Activated T-cell treated with anti-CD3 and anti-CD28 coated beads for 24 hours (primary cell): ENCODE measurements at regions not wholly inside any gene's neighbourhood (a gene's known extent, or its start where the extent isn't known, plus 50 kb on each side); places are given as distances from the start of the nearest gene placed in this dataset.

ENCODE experiments used
- DNase-seq: peaks from one replicate; pipeline ENCODE4 v3.0.0-alpha.2; 2020; ENCODE audit warnings: low read depth

DNA sequence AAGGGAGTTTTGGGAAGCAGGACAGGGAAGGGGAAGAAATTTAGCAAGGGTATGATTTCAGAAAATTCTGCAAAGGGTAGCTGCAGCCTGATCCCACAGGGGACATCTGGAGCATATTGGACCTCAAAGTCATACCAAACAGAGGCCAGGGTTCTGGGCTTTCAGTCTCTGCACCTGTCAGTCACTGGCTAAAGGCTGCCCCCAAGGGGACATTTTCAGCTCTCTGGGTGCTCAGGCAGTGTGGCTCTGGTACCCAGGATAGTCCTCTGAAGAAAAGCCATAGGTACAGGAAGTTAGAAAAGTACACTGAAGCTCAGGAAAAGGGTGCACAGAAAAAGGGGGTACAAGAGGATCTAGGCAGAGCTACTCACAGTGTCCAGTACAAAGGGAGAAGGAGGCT is 149.2 kb downstream of the INSIG2 start:
- DNase-seq: no peak

DNA sequence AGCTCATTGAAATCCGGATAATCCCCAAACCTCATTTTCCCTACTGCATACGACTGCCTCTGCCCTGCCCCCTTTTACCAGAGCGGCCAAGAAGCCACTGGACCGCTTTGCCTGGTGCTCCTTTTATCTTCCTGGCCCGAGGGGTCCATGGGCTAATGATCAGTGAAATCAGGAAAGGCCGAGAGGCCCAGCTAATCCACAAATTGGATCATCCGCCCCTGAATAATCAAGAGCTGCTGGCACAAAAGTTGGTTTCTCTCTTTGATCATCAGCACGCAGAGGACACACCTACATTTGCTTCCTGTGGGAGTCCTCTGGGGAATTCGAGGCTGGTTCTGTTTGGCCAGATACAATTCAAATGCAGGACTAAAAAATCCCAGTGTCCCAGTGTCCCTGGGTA is 144.5 kb downstream of the INSIG2 start:
- no peak for DNase-seq

DNA sequence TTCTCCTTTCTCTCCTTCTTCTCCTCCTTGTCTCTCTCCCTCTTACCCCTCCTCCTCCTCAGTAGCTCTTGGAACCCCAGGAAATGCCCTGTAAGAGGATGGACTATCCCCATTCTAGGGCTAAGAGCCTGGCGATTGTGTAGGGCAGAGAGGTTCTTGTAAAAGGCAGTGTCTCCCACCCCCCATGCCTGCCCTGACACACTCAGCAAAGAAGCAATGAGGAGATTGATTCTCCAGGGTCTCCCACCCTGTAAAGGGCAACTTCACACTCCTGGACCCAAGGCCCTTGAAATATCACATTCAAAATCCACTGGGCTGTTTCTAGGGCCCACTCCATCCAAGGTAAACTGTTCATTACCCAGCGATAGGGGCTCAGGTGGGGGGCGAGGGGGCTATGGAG is 144.1 kb downstream of the INSIG2 start:
- no peak for DNase-seq

DNA sequence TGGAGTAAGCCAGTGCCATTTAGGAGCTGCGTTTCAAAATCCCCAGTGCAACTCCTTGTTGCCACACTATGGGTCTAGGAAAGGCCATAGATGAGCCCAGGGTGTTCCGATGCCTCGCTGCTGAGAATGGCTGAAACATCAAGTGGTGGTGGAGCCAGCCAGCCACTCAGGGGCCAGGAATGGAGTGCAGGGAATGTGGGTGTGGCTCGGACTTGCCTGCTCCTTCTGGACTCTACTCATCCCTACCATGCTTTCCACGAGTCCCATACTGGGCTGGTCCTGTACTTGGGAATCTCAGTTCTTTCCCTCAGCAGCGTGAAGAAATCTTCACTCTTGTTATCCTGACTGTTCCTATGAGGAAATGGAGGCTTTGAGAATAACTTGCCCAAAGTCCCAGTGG is 143.5 kb downstream of the INSIG2 start:
- DNase-seq: no peak

DNA sequence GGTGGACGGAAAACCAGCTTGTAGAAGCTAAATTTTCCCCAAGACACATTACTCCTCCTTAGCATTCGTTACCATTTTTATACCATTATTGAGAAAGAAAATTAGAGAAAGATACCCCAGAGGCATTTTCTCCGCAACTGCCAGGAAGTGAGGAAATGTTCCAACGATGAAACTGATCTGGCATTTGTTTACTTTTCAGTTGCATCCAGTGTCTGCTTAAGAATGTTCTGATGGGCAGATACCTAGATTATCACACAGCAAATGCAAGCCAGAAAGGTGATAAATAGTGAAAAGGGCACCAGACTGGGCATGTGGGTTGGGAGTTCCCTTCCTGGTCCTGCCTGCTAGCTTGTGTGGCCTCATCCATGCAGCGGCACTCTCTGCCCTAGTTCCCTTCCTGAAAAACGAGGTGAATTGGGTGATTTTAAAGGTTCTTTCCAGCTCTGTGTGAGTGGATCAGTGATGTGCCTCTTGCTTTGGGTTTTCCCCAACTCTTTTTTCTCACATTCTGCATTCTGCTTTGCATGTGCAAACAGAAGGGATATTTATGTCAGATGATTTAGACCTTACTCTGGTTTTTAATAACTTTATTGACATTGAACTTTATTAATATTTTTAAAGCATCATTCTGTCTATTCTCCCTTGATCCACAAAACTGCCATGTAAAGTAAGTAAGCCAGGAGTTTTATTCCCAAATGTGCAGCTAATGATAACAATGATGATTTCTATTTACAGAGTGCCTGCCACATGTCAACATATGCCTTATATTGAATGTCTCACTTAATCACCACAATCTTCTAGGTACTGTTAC is 139.6 kb downstream of the INSIG2 start:
- DNase-seq: no peak

DNA sequence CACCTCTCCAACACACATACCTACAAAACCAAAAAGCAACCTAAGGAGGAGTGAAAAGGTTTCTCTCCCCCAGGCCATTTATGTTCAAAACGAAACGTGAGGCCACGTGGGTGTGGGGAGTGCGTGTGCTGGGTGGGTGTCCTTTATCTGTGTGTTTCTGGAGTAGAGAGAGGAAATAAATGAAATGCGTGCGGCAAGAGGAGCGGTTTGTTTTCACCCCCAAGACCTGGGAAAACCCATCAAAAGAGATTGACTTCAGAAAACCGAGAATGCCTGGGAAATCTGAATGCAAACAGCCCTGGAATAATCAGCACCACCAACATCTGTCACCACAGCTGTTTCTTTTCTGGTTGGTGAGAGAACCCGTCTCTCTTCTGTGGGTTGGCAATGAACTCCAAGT is 137.4 kb downstream of the INSIG2 start:
- no peak for DNase-seq

DNA sequence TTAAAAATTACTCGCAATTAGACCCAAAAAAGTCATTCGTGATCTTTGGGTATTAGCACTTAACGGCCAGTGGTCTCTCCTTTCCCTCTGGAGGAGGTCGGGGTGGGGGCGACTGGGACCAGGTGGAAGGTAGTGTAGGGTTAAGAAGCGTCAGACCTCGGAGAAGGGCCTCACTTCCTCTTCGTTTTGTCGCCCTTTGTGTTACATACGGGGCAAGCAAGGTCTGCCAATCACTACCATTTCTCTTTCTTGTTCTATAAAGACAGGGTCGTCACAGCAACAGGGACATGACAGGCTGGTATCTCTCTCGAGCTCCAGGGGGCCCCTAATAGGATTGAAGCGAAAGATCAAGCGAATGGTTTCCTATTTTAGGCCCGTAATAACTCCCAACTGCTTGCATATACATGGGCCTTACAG is 136.6 kb downstream of the INSIG2 start:
- DNase-seq: no peak

DNA sequence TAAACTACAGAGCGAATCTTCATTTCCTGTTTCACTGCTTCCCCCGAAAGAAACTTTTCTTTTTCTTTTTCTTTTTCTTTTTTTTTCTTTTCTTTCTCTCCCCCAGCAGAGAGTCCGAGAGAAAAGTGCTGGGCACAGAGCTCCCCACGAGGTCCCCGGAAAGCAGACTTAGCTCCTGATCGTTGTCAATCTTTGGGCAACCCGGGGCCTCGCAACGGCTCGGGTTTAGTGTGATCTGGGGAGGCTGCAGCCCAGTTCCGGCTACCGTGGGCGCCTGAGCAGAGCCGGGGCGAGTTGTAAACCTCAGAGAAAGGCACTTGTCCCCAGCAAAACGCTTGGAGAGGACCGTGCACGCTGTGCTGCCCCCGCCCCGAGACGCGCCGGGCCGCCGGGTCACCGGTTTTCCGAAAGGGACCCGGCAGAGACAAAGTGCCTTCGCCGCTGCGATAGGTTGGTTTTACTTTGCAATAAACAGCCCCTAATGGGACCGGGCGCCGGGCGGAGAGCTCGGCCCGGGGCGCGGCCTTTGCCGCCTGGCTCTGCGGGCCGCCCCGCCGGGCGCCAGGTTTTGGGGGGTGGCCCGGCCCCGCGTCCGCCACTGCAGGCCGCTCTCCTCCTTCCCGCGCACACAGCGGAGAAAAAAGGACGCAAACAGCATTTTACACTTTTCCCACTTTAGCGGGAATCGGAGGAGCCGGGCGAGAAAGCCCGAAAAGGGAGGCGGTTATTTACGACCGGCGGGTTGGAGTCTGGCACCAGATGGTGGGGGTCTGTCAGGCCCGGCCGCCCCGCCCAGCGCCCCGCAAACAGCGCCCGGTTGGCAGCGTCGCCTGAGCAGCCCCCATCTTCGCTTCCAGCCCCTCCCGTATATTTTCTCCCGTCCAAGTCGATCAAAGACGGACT is 136.0 kb downstream of the INSIG2 start:
- DNase-seq: peak; percentile 9

DNA sequence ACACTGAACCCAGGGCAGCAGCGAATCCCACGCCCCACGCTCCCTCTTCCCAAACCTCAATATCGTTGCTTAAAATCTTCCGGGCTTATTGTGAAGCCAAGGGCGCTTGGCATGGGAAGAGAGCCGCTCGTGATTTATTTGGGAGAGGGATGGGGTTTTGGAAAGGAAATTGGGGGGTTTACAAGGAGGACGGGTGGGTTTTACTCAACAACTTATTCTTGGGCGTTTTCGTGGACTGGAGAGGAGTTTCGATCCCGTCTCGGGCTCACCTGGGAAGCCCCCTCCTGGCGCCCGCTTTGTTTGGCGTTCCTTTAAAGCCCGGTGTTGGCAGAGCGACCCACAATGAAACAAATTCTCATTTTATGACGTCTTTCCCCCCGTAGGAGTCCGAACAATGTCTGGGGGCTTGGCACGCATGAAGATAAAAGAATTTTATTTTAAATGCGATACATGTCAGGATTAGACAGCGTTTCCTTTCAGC is 135.3 kb downstream of the INSIG2 start:
- no peak for DNase-seq

DNA sequence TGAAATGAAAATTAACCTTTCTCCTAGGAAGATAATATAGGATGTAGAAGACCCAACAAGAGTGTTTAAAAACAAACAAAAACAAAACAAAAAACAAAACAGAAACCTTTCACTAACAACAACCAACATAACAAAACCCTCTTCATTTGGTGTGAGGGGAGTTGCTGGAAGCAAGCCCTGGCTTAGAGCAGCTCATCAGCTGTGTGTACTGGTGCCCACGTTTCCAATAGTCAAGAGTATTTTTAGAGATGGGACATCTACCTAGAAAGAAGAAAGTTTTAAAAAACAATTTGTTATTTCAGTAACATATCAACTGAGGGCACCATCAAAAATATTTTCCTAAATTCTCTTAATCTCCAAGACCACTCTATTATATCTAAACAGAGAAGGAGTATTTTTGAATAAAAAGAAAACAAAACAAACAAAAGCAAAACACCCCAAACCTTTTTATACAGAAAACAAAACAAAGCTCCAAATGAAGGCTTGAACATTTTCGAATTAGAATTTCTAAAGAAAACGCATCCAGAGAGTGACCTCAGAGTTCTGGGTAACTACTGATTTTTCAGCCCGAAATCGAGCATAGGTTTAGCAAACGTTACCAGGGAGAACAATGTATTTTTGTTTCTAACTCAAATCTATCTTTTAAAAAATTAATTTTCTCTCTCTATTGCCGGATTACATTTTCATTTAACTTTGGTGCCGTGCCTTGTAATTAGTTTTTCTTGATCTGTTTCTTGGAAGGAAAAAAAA is 134.6 kb downstream of the INSIG2 start:
- no peak for DNase-seq

DNA sequence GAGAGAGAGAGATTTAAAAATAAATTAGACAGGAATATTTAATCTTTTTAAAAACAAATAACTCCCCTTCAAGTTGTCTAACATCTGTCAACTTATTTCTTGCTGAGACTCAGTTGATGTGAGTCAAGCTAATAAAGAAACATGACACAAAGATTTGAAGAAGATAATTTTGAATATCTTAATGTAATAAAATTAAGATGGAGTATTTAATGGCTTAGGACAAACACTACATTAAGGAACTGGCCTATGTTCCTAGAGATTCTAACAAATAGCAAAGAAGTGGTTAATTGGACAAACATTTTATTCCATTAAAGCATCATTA is 134.0 kb downstream of the INSIG2 start:
- no peak for DNase-seq

DNA sequence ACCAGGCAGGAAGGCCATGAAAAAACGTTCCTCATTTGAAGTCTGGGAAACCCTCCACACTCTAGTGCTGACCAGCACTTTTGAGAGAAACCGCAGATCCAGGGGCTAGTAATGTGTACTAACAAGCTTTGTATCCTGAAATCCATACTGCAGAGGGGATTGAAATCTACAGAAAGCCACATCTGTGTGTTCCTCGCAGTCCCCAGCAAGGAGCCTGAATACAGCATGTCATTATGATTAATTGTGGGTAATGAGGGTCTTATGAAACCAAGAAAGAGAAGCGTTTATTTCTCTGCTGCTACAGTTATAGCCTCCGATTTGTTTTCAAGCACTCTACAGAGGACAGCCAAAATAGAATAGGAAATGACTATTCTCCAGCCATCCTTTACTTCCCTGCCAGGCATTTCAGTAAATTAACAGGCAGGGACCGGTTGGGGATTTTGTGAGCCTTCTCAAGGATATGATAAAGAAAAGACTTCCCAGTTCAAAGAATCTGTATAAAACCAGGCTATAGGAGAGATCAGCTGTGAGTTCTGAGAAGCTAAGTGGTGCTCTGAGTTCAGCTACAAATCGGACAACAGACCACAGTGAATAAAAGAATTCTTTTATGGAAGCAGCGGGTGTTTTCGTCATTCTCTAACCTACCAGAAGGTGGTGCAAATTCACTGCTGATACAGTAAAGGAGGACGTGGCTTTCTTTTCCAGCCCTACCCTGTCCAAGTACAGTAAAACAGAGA is 133.4 kb downstream of the INSIG2 start:
- DNase-seq: peak; percentile 15

DNA sequence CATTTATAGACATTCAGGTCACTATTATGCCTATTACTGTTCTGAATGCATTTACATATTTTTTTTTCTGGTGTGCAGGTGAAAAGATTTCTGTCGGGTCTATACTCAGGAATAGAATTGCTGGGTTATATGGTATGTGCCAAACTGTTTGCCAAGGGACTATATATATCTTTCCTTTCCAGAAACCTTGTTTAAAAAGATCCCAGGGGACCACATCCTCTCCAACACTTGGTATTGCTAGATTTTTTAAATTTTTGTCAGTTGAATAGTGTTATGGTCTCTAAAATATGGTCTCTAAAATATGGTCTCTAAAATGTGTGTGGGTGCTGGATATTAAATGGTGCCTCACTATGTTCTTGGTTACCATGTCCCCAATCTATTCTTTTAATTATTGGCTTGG is 131.3 kb downstream of the INSIG2 start:
- no peak for DNase-seq

DNA sequence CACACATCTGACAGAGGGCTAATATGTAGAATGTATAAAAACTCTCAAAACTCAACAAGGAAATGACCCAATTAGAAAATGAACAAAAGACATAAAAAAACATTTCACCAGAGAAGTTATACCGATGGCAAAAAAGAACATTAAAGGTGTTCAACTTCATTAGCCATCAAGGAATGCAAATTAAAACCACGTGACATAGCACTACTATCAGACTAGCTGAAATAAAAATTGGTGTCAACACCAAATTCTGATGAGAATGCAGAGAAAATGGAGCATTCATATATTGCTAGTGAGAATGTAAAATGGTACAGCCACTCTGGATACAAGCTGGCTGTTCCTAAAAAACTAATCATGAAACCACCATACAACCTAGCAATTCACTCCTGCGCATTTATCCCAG is 128.0 kb downstream of the INSIG2 start:
- no peak for DNase-seq

DNA sequence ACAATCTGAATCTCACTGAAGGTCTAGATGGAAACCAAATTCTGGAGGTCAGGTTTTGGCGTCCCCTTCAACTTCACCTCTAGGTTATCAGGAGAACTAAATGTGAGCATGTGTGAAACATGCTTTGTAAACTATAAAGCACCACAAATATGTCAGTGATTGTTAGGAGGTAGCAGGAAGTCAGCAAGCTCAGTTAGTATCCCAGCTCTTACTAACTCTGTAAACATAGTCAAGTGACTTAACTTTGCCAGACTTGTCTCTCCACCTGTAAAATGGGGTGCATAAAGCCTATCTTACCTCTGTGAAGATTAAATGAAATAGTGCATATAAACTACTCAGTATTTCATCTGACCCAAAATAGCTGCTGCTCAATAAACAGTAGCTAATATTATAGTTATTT is 121.5 kb downstream of the INSIG2 start:
- DNase-seq: no peak

DNA sequence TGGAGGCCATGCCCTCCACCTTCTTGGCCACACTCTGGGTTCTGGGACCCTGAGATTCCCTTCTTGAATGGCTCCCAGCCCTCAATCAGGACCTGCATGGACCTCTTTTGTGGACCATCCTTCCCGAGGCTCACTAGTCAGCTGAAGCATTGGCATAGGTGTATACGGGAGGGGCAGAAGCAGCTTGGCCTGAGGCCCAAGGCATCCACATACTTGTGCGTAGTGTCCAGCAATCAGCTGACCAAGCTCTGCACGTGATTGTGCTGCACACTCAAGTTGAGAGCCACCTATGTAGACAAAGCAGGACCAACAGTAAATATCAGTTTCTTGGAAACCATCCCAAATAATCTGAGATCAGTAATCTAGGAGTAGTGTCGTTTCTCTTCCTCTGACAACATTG is 119.6 kb downstream of the INSIG2 start:
- no peak for DNase-seq

DNA sequence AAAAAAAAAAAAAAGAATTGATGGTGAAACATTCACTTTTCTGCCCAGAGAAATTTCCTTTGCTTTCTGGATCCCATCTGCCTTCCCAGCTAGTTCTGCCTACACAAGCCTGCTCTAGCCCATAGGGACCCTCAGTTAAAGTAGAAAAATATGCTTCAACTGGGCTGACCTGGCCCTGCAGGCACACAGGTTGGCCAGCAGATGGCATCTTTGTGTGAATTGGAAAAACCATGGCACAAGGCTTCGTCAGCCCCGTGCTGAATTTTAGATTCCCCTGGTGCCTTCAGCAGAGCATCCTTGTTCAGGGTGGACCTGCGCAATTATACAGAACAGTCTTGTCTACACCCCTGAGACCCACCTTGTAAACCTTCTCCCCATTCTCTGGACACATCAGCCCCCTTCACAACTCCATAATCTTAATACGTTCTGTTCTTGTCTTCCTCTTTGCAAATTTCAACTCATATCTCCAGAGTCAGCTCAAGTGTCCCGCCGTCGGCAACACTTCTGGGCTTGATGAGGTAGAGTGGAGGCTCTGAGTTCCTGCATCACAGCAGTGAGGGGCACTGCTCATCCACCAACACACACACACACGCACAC is 114.5 kb downstream of the INSIG2 start:
- peak; percentile 52 for DNase-seq

DNA sequence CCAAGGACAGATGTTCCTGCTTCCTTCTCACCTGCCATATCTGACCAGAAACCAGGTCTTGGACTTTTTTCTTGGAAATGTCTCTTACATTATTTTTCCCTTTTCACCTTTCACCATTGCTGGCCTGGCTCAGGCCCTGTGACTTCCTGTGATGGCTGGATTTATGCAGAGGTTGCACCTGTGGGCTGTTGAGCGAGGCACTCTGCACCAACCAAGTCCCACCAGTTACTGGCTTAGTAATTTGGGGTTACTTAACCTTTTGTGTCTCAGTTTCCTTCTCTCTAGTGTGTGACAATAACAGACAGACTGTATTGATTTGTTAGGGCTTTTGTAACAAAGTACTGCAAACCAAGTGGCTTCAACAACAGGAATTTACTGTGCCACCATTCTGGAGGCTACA is 110.0 kb downstream of the INSIG2 start:
- DNase-seq: no peak

DNA sequence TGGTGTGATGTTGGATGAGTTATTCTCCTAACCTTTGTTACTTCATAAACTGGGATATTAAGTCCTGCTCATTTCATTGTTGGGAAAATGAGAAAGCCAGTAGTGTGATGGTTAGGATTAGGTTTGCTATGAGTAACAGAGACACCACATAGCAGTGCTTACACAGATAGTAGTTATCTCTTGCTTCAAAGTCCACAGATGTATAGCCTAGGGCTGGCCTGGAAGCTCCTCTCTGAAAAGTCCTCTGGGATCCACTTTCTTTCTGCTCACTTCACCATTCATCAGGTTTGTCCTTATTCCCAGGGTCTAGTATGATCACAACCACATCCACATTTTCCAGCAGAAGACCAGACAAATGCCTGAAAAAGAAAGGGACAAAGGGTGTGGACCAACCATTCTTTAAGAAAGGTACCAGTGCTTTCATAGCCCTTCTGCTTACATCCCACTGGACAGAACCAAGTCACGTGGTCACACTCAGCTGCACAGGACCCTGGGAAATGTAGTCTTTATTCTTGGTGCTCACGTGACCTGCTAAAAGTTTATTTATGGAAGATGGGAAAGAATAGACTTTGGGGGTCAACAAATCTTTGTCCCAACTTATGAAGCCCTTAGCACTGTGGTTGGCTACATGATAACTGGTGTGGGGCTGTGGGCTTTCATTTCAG is 108.9 kb downstream of the INSIG2 start:
- DNase-seq: no peak

DNA sequence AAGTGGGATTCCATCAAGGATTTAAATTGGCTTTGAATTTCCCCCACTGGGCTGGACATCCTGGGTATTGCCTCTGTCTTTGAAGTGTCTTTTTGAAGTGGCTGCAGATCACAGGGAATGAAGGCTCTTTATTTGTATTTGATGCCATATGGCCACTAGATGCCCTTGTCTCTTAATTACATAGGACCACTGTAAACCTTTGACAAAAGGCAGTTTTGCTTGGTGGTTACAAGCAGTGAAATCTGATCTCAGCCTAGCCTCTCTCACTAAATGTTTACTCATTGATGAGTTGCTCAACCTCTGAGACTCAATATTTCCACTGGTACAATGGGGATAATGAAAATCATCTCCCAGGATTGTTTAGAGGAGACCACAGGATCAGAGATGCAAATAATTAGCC is 102.2 kb downstream of the INSIG2 start:
- no peak for DNase-seq

DNA sequence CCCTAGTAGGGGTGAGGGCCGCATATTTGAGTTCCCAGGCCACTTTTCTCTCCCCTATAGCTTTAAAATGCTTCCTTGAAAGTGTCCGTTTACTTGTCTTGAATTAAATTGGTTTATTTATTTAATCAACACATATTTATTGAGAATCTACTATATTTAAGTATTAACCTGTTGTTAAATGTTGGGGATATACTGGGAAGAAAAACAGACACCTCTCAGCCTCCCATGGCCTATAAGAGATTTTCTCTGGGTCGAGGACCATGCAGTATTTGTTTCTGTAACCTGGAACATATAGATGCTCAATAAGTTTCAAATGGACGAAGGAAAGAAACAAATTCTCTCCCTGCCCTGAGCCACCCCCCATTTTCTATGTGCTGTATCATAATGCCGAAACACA is 98.6 kb downstream of the INSIG2 start:
- DNase-seq: no peak
